Retinal pigment epithelial cell (primary cell): ENCODE measurements at regions not wholly inside any gene's neighbourhood (a gene's known extent, or its start where the extent isn't known, plus 50 kb on each side); places are given as distances from the start of the nearest gene placed in this dataset.
"Not testable (repeated sequence)": the region's sequence is repeated elsewhere in the genome, so short reads cannot be mapped to it uniquely, and the experiment has no call there.

Source experiments
- DNase-seq: peaks from one replicate; pipeline ENCODE4 v3.0.0-alpha.2; 2010; ENCODE audit warnings: low read depth
- H3K4me3 ChIP-seq: 2 replicates; pipeline ENCODE4 v1.5.1; 2011; ENCODE audit warnings: mild to moderate bottlenecking, low read length, control low read depth, moderate library complexity
- CTCF ChIP-seq: conservative IDR thresholded peaks from 2 replicates; pipeline ENCODE4 v1.5.1; 2011; ENCODE audit warnings: low read depth, low read length, control low read depth, inconsistent platforms

- no peak for DNase-seq
- no peak overlapping the region for H3K4me3 ChIP-seq
- TF ChIP-seq CTCF = no peak
Measured at GRCh38 chr5:126027652-126028051, 395.6 kb upstream of the GRAMD2B start.

- no peak for TF ChIP-seq CTCF
- H3K4me3 ChIP-seq = no peak overlapping the region
- no peak for DNase-seq
Measured at GRCh38 chr5:126028336-126028735, 394.9 kb upstream of the GRAMD2B start.

- DNase-seq, H3K4me3 ChIP-seq: not testable (repeated sequence)
Measured at GRCh38 chr5:126029282-126029681, 393.9 kb upstream of the GRAMD2B start.

GRCh38 chr5:126030698-126031097 lies 392.5 kb upstream of the GRAMD2B start:
- no peak for TF ChIP-seq CTCF
- no peak overlapping the region for H3K4me3 ChIP-seq
- no peak for DNase-seq

GRCh38 chr5:126031989-126032716 lies 391.1 kb upstream of the GRAMD2B start:
- no peak overlapping the region for H3K4me3 ChIP-seq
- no peak for DNase-seq
- no peak for TF ChIP-seq CTCF

- DNase-seq = peak; percentile 66
- H3K4me3 ChIP-seq = no peak overlapping the region
- no peak for TF ChIP-seq CTCF
Measured at GRCh38 chr5:126043688-126044087, 379.5 kb upstream of the GRAMD2B start.

- no peak for TF ChIP-seq CTCF
- no peak overlapping the region for H3K4me3 ChIP-seq
- peak; percentile 98 for DNase-seq
Measured at GRCh38 chr5:126044111-126044668, 379.0 kb upstream of the GRAMD2B start.
